ENCODE measurements at regions not wholly inside any gene's neighbourhood (a gene's known extent, or its start where the extent isn't known, plus 50 kb on each side); places are given as distances from the start of the nearest gene placed in this dataset.

DNA sequence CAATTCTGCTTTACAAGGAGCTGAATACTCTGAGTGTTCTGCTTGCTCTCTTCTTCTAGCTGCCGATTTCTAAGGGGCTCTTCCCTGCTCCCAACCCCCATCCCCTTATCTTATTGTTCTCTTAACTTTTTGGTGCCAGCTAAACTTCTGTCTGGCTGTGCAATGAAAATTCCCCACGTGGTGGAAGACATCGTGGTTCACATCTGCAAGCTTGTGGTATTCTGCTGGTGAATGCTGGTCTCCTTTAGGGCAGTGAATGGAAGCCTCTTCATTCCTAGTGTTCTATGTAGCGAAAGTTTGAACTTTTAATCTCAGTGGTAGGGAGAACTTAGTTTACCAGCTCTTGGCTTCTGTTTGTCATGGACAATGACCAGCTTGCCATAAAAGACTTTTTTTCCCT is 406.0 kb upstream of the ZEB2 start (continued):
- TF ChIP-seq ZNF462 (CRISPR knock-in tag; IDR thresholded peaks at IDR 0.05) (no peak), NANOG (IDR thresholded peaks at IDR 0.05; ENCODE audit: borderline replicate concordance) (no peak), CREB1 (CRISPR knock-in tag; IDR thresholded peaks at IDR 0.05; ENCODE audit: low read depth) (no peak), REST (IDR thresholded peaks at IDR 0.05; ENCODE audit: unreplicated experiment) (no peak)

DNA sequence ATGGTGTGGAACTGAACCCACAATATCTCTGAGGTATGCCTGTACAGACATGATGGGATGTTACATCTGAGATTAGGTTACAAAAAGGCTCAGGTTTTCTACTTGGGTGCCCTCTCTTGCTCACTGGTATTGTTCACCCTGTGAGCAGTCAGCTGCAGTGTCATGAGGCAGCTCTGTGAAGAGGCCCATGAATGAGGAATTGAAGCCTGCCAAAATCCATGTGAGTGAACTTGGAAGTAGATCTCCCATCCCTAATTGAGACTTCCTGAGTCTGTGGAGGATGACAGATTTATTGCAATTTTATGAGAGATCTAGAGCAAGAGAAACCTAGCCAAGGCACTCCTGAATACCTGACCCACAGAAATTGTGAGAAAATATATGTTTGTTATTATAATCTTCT is 404.9 kb upstream of the ZEB2 start:
- Histone ChIP-seq H3K4me2 (no peak overlapping the region), H3K9me2 (ENCODE audit: insufficient read depth) (no peaks in the 10 kb centered on the region; the same call in 1 of the 2 replicates), H3K27ac (ENCODE audit: low read depth) (no peak overlapping the region), H3K36me3 (ENCODE audit: insufficient read depth) (no peaks in the 10 kb centered on the region), H4K20me1 (replicated peaks; ENCODE audit: insufficient read depth) (no peaks in the 10 kb centered on the region), H3K4me1 (ENCODE audit: insufficient read depth) (no peaks in the 10 kb centered on the region), H3F3A (replicated peaks; ENCODE audit: low read depth) (no peaks in the 10 kb centered on the region), H2AFZ (no peak overlapping the region), H3K4me3 (no peak overlapping the region), H3K27me3 (ENCODE audit: insufficient read depth) (no peaks in the 10 kb centered on the region), H3K79me2 (replicated peaks; ENCODE audit: insufficient read depth) (no peaks in the 10 kb centered on the region)
- peaks cover 6% of the 10 kb centered on the region; the same call in 1 of the 3 replicates for H3K9me3 Mint-ChIP-seq
- ATAC-seq (no peak), DNase-seq (ENCODE audit: low spot score) (no peak)
- no peaks in the 10 kb centered on the region for H3K36me3 Mint-ChIP-seq (ENCODE audit: low read depth)
- no peak for TF ChIP-seq STAT1 (IDR thresholded peaks at IDR 0.05; ENCODE audit: unreplicated experiment)
- H3K27ac Mint-ChIP-seq: no peak overlapping the region
- H3K4me1 Mint-ChIP-seq: peaks cover under 1% of the 10 kb centered on the region; the same call in 1 of the 3 replicates
- H3K27me3 Mint-ChIP-seq (ENCODE audit: insufficient read depth, low read depth, poor library complexity): no peaks in the 10 kb centered on the region
- H3K4me3 Mint-ChIP-seq: no peak overlapping the region

All from GM23338 (cell line).